Progenitor cell of endocrine pancreas (in vitro differentiated cells): ENCODE measurements at regions not wholly inside any gene's neighbourhood (a gene's known extent, or its start where the extent isn't known, plus 50 kb on each side); places are given as distances from the start of the nearest gene placed in this dataset.

Experiments
- DNase-seq: peaks from one replicate; pipeline ENCODE4 v3.0.0; 2021; ENCODE audit warnings: low spot score; ENCODE audit not compliant: unreplicated experiment
- H3K27ac Mint-ChIP-seq: 2 replicates; pipeline ENCODE4 v1.8.0; 2021; ENCODE audit warnings: mild to moderate bottlenecking, moderate library complexity, mixed read lengths
- H3K27me3 Mint-ChIP-seq: 2 replicates; pipeline ENCODE4 v1.8.0; 2021; ENCODE audit warnings: mixed read lengths
- H3K36me3 Mint-ChIP-seq: 2 replicates; pipeline ENCODE4 v1.8.0; 2022; ENCODE audit warnings: mixed read lengths; ENCODE audit not compliant: insufficient read depth
- H3K4me1 Mint-ChIP-seq: 2 replicates; pipeline ENCODE4 v1.8.0; 2021; ENCODE audit warnings: low read depth, mixed read lengths
- H3K4me3 Mint-ChIP-seq: 2 replicates; pipeline ENCODE4 v1.8.0; 2021; ENCODE audit warnings: low read depth, mild to moderate bottlenecking, moderate library complexity, mixed read lengths
- H3K9me3 Mint-ChIP-seq: 2 replicates; pipeline ENCODE4 v1.8.0; 2021; ENCODE audit warnings: low read depth, mixed read lengths
- TF ChIP-seq, protein P1 (sequence below): fragments of 200-600 bp; sonication (generic); IDR thresholded peaks from one replicate; pipeline ENCODE4 v1.5.0; 2021; ENCODE audit warnings: antibody characterized with exemption, mild to moderate bottlenecking; ENCODE audit not compliant: unreplicated experiment

DNA sequence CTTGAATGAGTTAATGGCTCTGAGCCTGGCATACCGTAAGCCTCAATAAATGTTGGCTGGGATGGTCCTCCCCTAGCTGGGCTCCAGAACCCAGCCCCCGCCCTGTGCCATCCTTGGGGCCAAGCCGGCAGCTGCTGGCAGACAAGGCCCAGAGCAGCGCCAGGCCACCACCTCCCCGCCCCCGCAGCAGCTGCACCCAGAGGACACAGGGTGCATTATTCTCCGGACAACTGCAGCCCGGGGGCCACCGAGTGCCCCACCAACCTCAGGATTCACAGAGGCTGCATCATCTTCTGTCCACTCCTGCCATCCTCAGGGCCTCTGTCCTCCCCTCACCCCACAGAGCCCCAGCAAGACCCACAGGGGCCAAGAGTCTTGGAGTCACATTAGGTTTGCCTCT is 92.7 kb downstream of the NCOR2 start:
- Mint-ChIP-seq H3K9me3 (peaks cover 12% of the 10 kb centered on the region), H3K4me3 (no peak overlapping the region), H3K36me3 (peaks cover 66% of the 10 kb centered on the region), H3K27me3 (no peaks in the 10 kb centered on the region), H3K27ac (peak overlapping the region; percentile 20), H3K4me1 (no peaks in the 10 kb centered on the region)
- TF ChIP-seq, protein P1, sequence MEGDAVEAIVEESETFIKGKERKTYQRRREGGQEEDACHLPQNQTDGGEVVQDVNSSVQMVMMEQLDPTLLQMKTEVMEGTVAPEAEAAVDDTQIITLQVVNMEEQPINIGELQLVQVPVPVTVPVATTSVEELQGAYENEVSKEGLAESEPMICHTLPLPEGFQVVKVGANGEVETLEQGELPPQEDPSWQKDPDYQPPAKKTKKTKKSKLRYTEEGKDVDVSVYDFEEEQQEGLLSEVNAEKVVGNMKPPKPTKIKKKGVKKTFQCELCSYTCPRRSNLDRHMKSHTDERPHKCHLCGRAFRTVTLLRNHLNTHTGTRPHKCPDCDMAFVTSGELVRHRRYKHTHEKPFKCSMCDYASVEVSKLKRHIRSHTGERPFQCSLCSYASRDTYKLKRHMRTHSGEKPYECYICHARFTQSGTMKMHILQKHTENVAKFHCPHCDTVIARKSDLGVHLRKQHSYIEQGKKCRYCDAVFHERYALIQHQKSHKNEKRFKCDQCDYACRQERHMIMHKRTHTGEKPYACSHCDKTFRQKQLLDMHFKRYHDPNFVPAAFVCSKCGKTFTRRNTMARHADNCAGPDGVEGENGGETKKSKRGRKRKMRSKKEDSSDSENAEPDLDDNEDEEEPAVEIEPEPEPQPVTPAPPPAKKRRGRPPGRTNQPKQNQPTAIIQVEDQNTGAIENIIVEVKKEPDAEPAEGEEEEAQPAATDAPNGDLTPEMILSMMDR, result no peak
- DNase-seq, result no peak

DNA sequence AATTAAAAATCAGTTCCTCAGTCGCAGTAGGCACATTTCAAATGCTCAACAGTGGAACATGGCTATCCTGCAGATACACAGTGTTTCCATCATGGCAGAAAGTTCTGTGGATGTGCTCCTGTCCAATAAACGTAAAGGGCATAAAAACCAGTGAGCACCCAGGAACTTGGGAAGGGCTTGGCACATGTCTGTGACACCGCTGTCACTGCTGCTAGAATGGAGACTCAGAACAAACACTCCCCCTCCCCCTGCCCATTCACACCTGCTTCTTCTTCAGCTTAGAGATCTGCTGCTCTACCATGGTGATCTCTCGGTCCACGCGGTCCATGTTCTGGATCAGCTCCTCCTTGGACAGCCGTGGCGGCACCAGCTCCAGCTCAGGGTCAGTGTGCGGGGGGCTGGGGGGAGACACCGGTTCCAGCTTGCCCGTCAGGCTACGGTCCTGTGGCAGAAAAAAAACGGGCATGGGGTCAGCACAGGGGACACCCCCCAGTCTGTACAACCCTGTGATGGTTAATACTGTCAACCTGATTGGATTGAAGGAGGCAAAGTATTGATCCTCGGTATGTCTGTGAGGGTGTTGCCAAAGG is 94.6 kb downstream of the NCOR2 start:
- Mint-ChIP-seq H3K36me3 (peaks cover 70% of the 10 kb centered on the region), H3K9me3 (peaks cover 16% of the 10 kb centered on the region), H3K4me3 (no peak overlapping the region), H3K27me3 (no peaks in the 10 kb centered on the region), H3K27ac (no peak overlapping the region), H3K4me1 (no peaks in the 10 kb centered on the region)
- TF ChIP-seq, protein P1, result no peak
- DNase-seq, result no peak

DNA sequence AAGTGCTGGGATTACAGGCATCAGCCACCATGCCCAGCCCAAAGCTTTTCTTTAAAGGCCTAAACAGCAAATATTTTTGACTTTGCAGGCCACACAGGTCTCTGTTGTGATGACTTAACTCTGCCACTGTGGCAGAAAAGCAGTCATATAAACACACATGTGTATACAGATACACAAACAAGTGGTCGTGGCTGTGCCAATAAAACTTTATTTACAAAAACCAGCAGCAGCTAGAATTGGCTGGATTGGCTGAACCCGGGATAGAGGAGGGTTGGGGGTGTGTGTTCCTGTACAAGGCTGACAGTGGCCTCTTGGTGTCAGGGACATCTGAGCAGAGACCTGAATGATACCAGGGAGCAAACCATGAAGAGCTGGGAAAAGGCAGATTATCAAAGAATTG is 95.6 kb downstream of the NCOR2 start:
- Mint-ChIP-seq H3K27me3 (no peaks in the 10 kb centered on the region), H3K36me3 (peaks cover 66% of the 10 kb centered on the region), H3K27ac (no peak overlapping the region), H3K4me3 (no peak overlapping the region), H3K9me3 (peaks cover 16% of the 10 kb centered on the region), H3K4me1 (no peaks in the 10 kb centered on the region)
- no peak for DNase-seq
- TF ChIP-seq, protein P1, result no peak

DNA sequence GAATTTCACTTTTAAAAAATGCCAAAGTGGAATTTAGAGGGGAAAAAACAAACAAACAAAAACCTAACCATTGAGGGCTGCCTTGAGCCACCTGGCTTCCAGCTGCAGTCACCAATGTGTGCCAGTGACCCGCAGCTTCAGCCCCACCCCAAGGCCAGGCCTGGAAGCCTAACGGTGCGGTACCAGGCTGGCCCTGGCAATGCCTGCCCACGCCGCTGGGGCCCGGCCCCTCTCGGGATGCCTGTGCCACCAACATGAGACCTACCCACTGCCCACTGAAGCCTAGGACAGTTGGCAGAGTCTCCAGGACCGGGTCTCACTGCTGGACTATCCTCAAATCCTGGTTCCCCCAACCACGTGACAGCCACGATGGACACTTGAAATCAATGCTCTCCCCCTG is 96.6 kb downstream of the NCOR2 start:
- no peak overlapping the region for H3K4me3 Mint-ChIP-seq
- H3K4me1 Mint-ChIP-seq, result no peaks in the 10 kb centered on the region
- no peaks in the 10 kb centered on the region for H3K27me3 Mint-ChIP-seq
- H3K9me3 Mint-ChIP-seq, result peaks cover 16% of the 10 kb centered on the region
- DNase-seq, result no peak
- H3K27ac Mint-ChIP-seq, result no peak overlapping the region
- H3K36me3 Mint-ChIP-seq, result peaks cover 67% of the 10 kb centered on the region
- TF ChIP-seq, protein P1, result no peak

DNA sequence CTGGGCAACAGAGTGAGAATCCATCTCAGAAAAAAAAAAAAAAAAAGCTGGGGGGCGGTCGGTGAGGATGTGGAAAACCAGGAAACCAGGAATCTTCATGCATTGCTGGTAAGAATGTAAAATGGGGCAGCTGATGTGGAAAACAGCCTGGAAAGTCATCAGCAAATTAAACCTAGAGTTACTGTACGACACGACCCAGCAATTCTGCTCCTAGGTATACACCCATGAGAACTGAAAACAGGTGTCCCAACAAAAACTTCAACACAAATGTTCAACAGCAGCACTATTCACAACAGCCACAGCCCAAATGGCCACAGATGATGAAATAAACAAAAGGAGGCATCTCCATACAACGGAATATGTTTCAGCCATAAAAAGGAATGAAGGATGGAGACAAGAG is 97.3 kb downstream of the NCOR2 start:
- H3K4me1 Mint-ChIP-seq, result no peaks in the 10 kb centered on the region
- H3K4me3 Mint-ChIP-seq, result no peak overlapping the region
- peaks cover 16% of the 10 kb centered on the region for H3K9me3 Mint-ChIP-seq
- H3K27me3 Mint-ChIP-seq, result no peaks in the 10 kb centered on the region
- no peak overlapping the region for H3K27ac Mint-ChIP-seq
- no peak for DNase-seq
- TF ChIP-seq, protein P1, result no peak
- H3K36me3 Mint-ChIP-seq, result peaks cover 68% of the 10 kb centered on the region
